ENCODE measurements at regions not wholly inside any gene's neighbourhood (a gene's known extent, or its start where the extent isn't known, plus 50 kb on each side); places are given as distances from the start of the nearest gene placed in this dataset.
"Not testable (repeated sequence)": the region's sequence is repeated elsewhere in the genome, so short reads cannot be mapped to it uniquely, and the experiment has no call there.

DNA sequence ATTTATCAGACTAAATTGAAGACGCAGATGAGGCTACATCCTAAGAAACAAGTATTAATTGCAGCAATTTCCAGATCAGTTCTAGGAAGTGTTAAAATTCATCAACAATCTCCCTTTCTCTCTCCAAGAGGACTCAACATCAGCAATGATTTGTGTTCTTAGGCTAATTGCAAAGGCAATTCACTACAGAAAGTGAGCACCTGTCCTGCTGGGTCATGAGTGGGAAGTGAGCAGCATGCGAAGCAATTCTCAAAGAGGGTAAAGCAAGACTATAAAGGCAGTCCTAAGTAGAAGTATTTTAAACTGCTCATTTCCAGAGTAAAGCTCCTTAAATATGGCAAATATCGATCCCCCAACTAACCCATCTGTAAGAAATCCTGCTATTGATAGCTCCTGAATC is 1191.0 kb upstream of the ALCAM start:
- no peak for DNase-seq

- DNase-seq = no peak
These were observed 1190.0 kb upstream of the ALCAM start for GRCh38 chr3:104176706-104177105.

DNA sequence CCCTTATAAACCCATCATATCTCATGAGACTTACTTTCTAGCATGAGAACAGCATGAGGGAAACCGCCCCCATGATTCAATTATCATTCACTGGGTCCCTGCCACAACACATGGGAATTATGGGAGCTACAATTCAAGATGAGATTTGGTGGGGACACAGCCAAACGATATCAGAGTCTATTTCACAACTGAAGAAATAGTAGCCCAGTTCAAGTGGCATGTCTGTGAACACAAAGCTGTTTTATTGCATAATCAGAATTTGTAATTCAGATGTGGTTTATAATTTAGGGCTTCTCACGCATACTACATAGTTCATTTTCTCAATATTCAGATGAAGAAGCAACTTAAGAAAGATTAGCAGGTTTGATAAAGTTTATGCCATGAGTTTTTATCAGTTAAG is 1188.0 kb upstream of the ALCAM start:
- DNase-seq = no peak

GRCh38 chr3:104180906-104181305 is 1185.8 kb upstream of the ALCAM start:
- DNase-seq = no peak

GRCh38 chr3:104190681-104191080 is 1176.0 kb upstream of the ALCAM start:
- DNase-seq = no peak

- DNase-seq = no peak
These were observed 1168.6 kb upstream of the ALCAM start for GRCh38 chr3:104198131-104198530.

GRCh38 chr3:104206925-104207324 is 1159.8 kb upstream of the ALCAM start:
- DNase-seq = no peak

DNA sequence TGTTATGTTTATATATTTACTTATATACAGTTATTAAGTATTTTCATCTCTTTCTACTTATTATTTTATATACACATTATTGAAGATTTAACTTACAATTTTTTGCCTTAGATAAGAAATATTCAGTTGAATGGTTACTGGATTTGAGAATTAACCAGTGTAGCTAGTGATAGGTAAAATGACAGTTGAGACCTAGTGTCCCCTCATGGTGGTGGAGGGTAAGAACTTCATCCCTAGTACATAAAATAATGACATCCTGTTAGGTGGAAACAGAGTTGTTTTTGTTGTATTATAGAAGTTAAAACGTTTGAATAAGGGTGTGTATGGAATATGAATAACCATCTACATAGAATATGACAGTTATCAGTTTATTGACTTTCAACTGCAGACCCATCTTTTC is 1152.4 kb upstream of the ALCAM start:
- DNase-seq = no peak

DNA sequence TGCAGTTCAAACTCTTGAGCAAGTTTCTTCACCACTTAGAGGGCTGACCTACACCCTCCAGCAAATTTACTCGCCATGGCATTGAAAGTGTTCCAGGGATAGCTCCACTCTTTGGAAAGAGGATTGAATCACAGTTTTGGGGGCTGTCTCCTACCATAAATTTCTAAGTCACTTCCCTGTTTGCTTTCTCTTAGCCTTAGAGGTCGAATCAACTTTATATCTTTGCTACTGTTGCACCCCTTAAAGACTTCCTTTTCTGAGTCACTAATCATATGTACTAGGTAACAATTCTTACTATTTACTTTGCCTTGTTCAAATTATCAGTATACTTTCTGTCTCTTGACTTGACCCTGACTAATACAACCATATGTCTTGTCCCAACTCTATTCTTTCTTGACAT is 1151.8 kb upstream of the ALCAM start:
- DNase-seq = no peak

GRCh38 chr3:104219046-104219445 is 1147.7 kb upstream of the ALCAM start:
- DNase-seq = not testable (repeated sequence)

DNA sequence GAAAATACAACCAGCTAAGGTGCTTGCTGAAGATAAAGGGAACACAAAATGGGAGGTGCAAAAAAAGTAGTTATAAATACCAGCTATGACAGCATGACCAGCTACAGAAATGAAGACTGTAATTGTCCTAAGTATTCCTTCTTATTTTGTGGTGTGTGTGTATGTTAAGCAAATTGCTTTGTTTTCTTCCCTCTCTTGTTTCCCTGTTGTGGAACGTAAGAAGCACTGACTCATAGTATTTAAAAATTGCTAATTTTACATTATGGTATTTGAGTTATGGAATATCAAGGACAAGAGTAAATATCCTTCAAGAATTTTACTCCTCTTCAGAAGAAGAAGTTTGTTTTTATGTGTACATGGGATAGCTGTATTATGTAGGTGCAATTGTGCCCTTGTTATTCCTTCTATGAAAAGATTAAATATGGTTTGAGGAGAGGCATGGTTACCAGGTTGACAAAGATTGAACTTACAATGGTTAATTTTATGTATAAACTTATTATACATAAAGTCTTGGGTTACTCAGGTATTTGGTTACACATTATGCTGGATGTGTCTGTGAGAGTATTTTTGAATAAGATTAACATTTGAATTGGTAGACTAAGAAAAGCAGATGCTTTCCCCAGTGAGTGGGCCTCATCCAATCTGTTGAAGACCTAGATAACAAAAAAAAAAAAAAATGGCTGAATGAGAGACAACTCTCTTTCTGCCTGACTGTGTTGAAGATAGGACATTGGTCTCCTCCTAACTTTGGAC is 1132.1 kb upstream of the ALCAM start:
- no peak for DNase-seq

- DNase-seq = no peak
These were observed 1122.0 kb upstream of the ALCAM start for GRCh38 chr3:104244680-104245220.

GRCh38 chr3:104245261-104245660 is 1121.4 kb upstream of the ALCAM start:
- DNase-seq = no peak

- DNase-seq = no peak
These were observed 1120.7 kb upstream of the ALCAM start for GRCh38 chr3:104245981-104246380.

DNA sequence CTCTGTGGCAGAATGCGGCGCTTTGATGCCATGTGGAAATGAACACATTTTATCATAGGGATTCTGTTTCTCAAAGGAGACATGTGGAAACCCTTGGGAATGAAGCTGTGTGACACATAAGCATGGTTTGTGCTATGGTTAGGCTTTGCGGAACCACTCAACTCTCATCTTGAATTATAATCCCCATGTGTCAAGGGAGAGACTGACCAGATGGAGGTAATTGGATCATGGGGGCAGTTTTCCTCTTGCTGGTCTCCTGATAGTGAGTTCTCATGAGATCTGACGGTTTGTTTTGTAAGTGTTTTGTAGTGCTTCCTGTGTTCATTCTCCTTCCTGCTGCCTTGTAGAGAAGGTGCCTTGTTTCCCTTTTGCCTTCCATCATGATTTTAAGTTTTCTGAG is 1109.2 kb upstream of the ALCAM start:
- DNase-seq = no peak

DNA sequence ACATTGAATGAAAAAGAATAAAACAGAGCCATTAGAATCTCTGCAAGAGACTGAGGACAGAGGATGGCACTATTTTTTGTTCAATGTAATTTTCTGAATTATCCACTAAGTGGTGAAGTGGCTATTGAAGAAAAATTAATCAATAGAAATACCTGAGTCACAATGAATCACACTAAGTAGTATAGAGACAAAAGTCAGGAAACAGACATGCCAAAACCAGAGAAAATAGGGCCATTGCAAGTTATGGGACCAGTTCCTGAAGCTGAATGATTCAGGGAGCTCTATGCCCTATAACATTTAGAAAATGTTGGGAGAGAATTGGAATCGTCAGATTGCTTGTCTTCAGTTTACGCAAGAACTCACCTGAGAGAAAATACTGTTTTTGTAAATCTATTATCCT is 1103.2 kb upstream of the ALCAM start:
- no peak for DNase-seq

GRCh38 chr3:104266219-104266618 is 1100.5 kb upstream of the ALCAM start:
- not testable (repeated sequence) for DNase-seq

- DNase-seq = no peak
These were observed 1096.9 kb upstream of the ALCAM start for GRCh38 chr3:104269771-104270170.

DNA sequence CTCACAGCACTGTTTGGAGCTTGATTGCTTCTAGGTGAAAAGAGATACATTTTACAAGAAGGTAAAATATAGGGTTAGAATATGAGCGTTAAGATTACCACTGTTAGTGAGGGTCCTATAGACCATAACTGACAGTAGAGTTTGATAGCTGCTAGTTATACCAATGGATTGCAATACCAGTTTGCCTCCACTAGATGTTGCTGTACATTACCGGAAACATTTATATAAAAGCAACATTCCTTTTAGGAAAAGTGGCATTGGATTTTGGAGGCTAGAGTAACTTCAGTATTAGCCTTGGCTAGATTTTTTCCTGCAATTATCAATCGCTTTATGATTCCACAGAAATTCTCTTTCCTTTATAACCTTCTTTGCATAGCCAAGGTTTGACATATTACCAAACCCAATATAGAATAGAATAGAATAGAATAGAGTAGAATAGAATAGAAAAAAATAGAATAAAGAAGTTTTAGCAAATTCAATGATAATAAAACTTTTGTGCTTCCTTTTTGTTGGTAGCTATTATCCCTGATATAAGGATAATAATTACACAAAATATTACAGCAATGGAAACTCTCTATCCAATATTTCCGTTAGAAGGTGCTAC is 1093.6 kb upstream of the ALCAM start:
- peak in 1 of 3 donors; percentile 14 for DNase-seq

GRCh38 chr3:104275199-104275598 is 1091.5 kb upstream of the ALCAM start:
- no peak for DNase-seq

DNA sequence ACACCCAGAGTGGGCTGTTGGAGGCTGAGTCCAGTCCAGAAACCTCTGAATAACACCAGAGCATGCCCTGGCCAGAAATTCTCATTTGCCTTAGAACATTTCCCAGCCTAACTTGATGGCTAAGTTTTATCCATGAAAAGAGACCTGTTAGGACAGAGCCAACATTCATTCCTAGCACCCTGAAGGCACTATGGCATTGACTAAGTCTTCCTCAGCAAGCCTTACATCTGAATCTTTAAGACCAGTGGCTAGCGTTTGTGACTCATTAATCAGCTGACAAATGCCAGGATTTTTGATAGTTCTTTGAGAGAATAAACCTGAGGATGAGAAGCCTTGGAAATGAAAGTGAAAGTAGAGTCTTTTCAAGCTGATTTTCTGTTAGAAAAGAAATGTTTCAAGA is 1087.1 kb upstream of the ALCAM start:
- peak in 1 of 3 donors; percentile 20 for DNase-seq

DNA sequence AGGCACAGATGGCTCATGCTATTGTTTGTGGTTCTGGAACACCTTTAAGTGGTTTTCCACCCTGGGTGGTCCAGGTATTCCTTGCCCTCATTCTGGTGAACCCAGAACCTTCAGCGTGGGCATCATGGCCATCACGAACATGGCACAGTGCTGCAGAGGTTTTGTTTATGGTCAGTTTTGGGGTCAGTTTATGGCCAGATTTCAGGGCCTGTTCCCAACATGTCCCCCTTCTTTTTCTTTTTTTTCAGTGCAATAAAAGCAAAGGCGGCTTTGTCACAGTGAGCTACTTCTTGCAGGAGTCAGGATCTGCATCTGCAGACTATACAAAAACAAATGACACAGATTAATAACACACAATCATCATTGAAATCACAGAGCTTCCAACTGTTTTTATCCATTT is 1085.0 kb upstream of the ALCAM start:
- DNase-seq = no peak

- DNase-seq = no peak
These were observed 1080.1 kb upstream of the ALCAM start for GRCh38 chr3:104286645-104287044.

DNA sequence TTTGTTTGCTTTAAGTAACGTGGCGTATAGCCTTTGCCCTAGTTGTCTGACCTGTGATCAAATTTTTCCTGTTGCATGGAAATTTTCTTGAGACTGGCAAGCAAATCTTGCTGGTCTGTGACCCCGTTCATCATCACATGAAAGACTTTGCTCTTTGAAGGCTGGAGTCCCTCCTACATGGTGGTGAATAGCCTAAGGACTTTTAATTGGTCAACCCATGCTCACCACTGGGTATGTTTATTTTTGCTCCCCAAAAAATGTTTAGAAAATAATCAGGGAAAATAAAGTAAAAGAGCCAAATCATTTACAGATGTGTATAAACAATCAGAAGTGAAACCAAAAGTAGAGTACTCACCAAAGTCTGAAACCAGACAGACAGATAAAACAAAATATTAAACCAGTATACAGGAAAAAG is 1075.3 kb upstream of the ALCAM start:
- no peak for DNase-seq

- no peak for DNase-seq
These were observed 1074.8 kb upstream of the ALCAM start for GRCh38 chr3:104291878-104292277.

Data from suppressor macrophage treated with lipopolysaccharide for 1 hour (primary cell).